ENCODE measurements at regions not wholly inside any gene's neighbourhood (a gene's known extent, or its start where the extent isn't known, plus 50 kb on each side); places are given as distances from the start of the nearest gene placed in this dataset.
"Not testable (repeated sequence)": the region's sequence is repeated elsewhere in the genome, so short reads cannot be mapped to it uniquely, and the experiment has no call there.

DNA sequence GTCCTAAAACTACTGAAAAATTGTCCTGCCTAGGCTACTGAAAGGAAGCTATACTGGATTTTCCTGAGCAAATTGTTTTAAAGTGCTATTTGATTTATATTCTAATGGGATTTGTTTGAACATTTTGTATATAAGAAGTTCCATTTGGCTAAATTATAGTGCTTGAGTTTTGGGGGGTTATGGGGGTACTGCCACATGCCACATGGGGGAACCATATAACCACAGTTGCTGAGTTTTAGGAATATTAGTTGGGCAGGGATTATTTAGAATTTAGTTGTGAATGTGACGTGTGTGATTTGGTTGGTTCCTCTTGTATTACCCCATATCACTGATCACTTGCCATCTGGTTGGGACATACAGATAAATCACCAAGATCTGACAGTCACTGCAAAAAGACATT is 224.5 kb upstream of the TAPT1 start:
- in situ Hi-C loops (cut with HindIII; ENCODE audit: low pct_unique_long_range_greater_than_20kb, low sequenced_read_pairs), result no loop called here
- no peak for DNase-seq (ENCODE audit: low read depth)

DNA sequence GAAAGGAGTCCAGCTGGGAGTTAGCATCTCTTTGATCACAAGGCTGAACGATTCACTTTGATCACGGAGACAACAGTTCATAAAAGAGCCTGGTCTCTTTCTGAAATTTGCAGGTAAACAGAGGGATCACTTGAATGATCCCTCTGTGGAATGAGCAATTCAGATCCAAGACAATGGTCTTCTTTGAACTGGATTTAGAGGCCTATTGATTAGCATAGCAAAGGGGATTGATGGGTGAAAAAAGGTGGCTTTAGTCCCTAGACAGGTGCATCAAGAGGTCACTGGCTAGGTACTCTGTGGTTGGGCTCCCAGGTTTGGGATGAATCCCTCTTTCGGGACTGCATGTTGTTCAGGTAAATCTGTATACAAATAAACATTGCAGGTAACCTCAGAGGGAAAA is 223.8 kb upstream of the TAPT1 start:
- DNase-seq (ENCODE audit: low read depth), result no peak
- in situ Hi-C loops (cut with HindIII; ENCODE audit: low pct_unique_long_range_greater_than_20kb, low sequenced_read_pairs), result no loop called here

DNA sequence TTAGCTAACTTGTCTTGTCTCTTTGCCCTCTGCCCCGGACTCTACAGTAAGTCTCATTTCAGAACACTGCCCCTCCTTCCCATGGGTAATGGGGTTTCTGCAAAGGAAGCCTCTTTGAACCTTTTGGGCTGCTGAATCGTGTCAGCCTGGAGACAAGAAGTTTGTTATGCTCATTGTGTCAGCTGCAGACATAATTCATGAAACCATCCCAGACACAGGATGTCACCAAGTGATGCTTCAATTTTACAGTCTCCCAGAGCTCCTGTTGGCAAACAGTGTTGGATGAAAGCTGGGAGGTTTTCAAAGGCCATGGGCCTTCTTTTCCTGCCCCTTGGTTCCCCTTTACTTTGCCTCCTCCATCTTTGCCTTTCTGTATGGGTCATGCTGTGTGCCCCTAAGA is 223.1 kb upstream of the TAPT1 start:
- DNase-seq (ENCODE audit: low read depth), result no peak
- in situ Hi-C loops (cut with HindIII; ENCODE audit: low pct_unique_long_range_greater_than_20kb, low sequenced_read_pairs), result no loop called here

DNA sequence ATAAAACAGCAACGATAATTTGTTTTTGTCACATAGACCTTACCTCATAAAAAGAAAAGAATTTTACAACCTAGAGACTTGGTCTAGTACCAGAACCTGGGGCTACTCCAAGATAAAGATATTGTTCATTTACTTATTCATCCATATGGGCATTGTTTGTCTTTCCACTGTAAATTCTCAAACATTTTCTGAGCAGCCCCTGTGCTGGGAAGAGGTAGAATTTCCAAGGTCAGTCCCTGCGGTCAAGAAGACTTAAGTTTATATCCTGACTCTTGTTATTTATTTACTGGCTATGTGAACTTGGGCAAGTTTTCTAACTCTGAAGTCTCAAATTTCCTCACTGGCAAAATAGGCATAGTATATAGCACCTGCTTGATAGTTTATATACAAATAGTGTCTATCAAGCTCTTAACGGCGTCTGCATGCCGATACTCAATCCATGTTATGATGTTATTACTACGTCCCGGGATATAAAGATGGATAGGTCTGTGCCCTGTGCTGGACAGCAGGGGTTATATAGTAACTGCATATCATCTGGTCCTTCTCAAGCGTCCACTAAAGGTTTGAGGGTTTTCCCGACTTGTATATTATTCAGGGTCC is 222.1 kb upstream of the TAPT1 start:
- in situ Hi-C loops (cut with HindIII; ENCODE audit: low pct_unique_long_range_greater_than_20kb, low sequenced_read_pairs), result no loop called here
- DNase-seq (ENCODE audit: low read depth), result no peak

DNA sequence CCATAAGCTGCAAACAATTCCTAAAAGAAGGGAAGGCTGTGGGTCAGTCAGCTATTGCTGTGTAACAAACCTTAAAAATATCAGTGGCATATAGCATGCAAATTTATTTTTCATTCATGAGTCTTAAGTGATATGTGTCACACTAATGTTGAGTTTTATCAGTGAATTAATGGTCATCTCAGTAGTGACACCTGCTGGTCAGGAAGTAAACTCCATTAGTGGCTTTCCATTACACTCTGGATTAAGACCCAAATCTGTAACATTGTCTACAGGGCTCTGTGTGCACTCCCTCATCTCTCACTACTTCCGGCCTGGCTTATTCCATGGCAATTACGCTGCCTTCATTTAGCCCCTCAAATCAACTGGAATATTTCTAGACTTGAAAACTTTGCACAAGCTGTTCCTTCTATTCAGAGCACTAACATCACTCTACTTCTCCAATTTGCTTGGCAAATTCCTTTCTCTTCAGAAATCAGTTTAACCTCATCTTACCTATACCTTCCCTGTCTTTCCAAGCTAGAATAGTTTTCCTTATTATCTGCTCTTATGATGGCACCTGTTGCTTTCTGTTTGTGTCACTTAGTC is 217.3 kb upstream of the TAPT1 start:
- DNase-seq (ENCODE audit: low read depth), result peak; percentile 6
- in situ Hi-C loops (cut with HindIII; ENCODE audit: low pct_unique_long_range_greater_than_20kb, low sequenced_read_pairs), result no loop called here

DNA sequence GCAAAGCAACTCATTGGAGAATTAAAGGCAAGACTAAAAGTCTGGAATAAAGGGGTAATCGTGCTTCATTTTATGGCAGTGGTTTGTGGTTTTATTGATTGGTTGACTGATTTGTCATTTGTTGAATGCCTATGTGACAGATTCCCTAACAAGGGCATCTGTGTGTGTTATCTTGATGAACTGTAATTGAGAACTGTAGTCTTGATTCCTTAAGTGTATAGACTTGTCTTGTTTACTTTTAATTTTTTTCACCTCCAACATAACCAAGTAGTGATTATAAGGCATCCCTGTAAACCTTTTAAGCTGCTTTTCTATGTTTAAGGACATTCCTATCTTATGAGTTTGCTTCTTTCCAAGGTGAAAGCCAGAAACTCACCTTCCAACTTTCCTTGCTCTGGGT is 216.0 kb upstream of the TAPT1 start:
- in situ Hi-C loops (cut with HindIII; ENCODE audit: low pct_unique_long_range_greater_than_20kb, low sequenced_read_pairs), result no loop called here
- no peak for DNase-seq (ENCODE audit: low read depth)

DNA sequence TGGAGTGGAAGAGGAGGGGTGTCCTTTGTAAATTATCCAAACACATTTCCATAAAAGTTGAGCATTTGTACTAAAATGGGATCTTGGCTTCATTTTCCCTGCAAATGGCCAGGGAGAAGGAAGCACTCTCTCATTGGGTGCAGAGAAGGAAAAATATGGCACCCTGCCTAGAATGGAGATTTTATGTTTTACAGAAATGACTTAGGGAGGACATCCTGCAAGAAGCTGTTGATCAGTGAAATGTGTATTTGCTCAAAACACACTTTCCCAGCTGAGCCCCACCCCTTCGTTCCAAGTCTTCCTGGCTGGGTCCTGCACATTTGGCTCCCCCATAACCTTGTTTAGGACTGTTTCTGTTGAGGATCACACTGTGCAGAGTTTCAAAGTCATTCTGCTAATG is 213.5 kb upstream of the TAPT1 start:
- in situ Hi-C loops (cut with HindIII; ENCODE audit: low pct_unique_long_range_greater_than_20kb, low sequenced_read_pairs), result no loop called here
- no peak for DNase-seq (ENCODE audit: low read depth)

DNA sequence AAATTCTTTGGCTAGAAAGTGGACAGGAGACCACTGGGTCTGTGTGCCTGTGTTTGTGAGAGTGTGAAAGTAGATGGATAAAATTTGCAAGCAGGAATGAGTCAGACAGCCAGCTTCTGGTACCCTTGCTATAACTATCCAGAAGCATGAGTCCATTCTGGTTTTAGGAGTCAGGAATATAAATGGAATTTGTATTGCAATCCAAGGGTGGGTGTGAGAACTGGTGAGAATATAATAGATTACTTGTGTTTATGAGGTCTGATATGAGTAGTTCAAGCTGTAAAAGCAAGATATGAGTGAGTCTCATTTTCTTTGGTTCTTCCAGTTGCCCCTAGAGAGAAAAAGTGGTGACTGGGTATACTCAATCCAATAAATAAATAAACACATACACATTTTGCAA is 212.7 kb upstream of the TAPT1 start:
- in situ Hi-C loops (cut with HindIII; ENCODE audit: low pct_unique_long_range_greater_than_20kb, low sequenced_read_pairs), result no loop called here

DNA sequence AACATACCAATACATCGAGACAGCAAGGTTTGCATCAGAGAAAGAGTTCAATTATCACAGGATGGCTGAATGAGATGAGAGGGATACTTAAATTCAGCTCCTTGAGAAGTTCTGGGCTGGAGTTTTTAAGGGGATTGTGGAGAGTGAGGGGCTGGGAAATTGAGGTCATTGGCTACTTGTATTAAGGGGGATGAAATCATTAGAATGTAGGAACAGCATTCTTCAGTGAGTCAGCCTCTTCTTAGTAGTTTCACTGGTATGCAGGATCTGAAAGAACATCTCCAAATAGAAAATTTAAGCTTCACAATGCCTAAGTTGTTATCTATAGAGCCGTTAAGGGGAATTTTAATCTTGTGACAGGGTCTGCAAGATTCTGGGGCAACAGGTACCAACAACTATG is 211.6 kb upstream of the TAPT1 start:
- DNase-seq (ENCODE audit: low read depth), result no peak
- in situ Hi-C loops (cut with HindIII; ENCODE audit: low pct_unique_long_range_greater_than_20kb, low sequenced_read_pairs), result no loop called here

More for the DNA sequence above, 212.7 kb upstream of the TAPT1 start:
- DNase-seq (ENCODE audit: low read depth), result no peak

DNA sequence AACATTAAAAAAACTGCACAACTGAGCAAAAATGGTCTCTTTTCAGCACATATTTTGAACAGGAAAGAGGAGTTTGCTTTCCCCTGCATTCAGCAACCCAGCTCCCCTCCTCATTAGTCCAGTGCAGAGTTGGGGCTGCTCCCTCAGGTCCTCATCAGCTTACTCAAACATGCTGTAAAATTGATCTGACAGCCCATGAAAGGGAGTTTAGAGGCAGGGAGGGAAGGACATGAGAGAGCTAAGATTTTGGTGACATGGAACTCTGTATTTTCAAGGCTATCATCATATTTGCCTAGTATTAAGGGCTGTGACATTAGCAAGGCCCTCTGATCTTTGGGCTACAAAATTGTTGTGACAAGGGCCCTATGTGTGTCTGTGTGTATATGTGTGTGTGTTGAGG is 205.6 kb upstream of the TAPT1 start:
- in situ Hi-C loops (cut with HindIII; ENCODE audit: low pct_unique_long_range_greater_than_20kb, low sequenced_read_pairs), result no loop called here
- no peak for DNase-seq (ENCODE audit: low read depth)

DNA sequence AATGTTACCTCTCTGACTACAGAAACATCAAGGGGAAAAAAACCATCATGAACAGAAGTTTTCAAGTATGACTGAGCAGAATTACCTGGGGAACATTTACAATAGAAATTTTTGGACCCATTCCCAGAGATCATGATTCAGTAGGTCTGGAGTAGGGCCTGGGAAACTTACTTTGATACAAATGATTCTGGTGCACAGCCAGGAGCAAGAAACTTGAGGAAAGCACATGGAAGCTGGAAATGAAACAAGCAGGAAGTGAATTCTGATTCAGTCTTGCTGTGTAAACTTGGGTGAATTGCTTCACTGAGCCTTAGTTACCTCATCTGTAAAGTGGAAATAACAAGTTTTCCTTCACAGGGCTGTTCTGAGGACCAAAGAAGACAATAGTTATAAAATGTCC is 192.5 kb upstream of the TAPT1 start:
- in situ Hi-C loops (cut with HindIII; ENCODE audit: low pct_unique_long_range_greater_than_20kb, low sequenced_read_pairs), result no loop called here
- DNase-seq (ENCODE audit: low read depth), result peak; percentile 5

DNA sequence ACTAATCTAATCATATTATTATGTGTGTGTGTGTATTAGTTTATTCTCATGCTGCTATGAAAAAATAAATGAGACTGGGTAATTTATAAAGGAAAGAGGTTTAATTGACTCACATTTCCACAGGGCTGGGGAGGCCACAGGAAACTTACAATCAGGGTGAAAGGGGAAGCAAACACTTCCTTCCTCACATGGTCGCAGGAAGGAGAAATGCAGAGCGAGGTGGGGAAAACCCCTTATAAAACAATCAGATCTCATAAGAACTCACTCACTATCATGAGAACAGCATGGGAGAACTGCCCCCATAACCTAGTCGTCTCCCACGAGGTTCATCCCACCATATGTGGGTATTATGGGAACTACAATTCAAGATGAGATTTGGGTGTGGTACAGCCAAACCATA is 190.9 kb upstream of the TAPT1 start:
- in situ Hi-C loops (cut with HindIII; ENCODE audit: low pct_unique_long_range_greater_than_20kb, low sequenced_read_pairs), result no loop called here

DNA sequence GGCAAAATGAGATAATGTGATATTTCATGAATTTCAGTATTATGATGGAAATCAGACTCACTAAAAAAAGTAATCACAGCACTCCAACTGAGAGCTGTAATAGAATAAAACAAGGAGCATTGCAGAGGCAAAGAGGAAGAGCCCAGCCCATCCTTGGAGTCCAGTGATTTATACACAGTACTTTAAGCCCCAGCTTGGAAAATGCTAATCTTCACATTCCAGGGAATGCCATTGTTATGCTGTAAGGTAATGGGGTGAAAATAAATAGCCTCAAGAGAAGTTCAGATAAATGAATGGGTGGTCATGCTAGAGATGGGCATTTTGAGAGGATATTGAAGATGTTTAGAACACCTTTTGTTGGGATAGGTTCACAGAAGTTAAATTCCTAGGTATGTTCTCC is 190.3 kb upstream of the TAPT1 start:
- DNase-seq (ENCODE audit: low read depth), result no peak
- in situ Hi-C loops (cut with HindIII; ENCODE audit: low pct_unique_long_range_greater_than_20kb, low sequenced_read_pairs), result no loop called here

More for the DNA sequence above, 190.9 kb upstream of the TAPT1 start:
- no peak for DNase-seq (ENCODE audit: low read depth)

DNA sequence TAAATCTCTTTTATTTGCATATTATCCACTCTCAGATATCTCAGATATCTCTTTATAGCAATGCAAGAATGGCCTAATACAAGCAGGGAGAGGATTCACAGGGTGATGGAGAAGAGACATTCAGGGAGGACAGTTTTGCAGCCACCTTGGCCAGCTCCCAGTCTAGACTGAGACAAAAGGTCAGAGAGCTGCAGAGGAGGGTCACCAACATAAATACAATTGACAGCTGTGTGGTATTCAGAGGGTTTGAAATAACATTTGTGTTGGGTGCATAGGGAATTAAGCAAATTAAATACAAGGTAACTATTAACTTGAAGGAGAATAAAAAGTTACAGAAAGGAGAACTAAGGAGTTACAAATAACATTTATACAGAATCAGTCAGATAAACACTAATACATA is 189.5 kb upstream of the TAPT1 start:
- in situ Hi-C loops (cut with HindIII; ENCODE audit: low pct_unique_long_range_greater_than_20kb, low sequenced_read_pairs), result no loop called here
- no peak for DNase-seq (ENCODE audit: low read depth)

DNA sequence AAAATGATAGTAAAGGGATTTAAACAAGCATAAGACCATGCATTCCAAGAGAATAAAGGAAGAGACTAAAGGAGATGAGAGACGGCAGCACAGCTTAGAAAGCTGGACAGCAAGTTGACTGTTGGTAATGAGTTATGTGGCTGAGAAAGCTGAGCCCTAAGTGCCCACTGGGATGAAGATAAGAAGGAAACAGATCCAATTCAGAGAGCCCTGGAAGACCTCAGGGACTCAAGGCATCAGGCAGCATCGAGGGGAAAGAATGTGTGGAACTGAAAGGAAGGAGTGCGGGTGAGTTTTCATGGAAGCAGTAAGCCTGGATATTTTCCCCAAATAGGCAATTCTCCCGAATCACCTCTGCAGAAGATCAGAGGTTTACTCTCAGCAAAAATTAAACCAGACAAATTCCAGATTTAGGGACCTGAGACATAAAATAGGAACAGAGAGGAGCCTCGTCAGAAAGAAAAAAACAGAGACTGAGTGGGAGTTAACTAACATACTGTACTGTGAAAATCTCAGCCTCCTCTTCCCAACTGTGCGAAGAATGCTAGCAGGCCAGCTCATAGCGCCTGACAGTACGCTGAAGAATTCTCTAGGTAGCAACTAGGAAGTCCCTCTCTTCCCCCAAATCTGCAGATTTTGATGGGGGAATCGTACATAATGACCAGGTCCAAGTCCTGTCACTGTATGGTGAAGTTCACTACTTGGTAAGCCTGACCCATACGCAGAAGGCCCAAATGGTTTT is 187.7 kb upstream of the TAPT1 start:
- in situ Hi-C loops (cut with HindIII; ENCODE audit: low pct_unique_long_range_greater_than_20kb, low sequenced_read_pairs), result no loop called here
- DNase-seq (ENCODE audit: low read depth), result no peak

DNA sequence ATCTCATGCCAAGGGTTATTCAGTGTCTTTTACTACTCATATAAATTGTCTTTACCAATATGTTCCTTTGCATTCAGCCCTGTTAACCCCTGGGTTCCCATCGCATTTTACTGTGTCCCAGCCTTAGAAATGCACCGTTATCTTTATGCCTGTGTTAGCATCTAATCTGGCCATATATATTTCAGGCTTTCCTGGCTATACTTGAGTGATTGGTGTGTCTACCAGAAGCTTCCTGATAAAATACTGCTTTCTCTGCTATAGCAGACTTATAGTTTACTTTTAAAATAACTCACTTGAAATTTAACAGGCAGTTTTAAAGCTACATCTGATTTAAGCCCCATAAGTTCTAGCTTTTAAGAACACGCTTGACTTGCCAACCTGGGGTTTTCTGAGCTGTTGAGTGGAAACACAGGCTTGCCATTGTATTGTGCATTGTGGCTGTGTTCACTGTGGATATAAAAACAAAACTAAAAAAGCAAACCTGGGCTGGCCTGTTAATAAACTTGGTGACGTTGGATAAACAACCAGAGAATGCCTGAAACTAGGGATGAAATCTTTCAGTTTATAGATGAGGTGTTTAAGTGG is 185.3 kb upstream of the TAPT1 start:
- in situ Hi-C loops (cut with HindIII; ENCODE audit: low pct_unique_long_range_greater_than_20kb, low sequenced_read_pairs), result no loop called here
- DNase-seq (ENCODE audit: low read depth), result no peak

DNA sequence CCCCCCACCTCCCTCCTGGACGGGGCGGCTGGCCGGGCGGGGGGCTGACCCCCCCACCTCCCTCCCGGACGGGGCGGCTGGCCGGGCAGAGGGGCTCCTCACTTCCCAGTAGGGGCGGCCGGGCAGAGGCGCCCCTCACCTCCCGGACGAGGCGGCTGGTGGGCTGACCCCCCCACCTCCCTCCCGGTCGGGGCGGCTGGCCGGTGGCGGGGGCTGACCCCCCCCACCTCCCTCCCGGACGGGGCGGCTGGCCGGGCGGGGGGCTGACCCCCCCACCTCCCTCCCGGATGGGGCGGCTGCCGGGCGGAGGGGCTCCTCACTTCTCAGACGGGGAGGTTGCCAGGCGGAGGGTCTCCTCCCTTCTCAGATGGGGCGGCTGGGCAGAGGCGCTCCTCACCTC is 166.9 kb upstream of the TAPT1 start:
- in situ Hi-C loops (cut with HindIII; ENCODE audit: low pct_unique_long_range_greater_than_20kb, low sequenced_read_pairs); DNase-seq (ENCODE audit: low read depth): not testable (repeated sequence)

DNA sequence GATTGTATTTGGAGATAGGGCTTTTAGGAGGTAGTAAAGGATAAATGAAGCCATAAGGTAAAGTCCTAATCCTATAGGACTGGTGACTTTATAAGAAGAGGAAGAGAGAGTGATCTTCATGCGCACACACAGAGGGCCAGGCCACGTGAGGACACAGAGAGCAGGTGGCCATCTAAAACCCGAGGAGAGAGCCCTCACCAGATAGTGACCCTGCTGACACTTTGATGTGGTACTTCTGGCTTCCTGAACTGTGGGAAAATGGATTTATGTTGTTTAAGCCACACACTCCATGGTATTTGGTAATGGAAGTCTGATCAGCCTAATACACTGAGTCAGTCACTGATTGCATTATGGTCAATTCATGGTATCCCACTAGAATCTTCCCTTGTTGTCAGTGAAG is 164.9 kb upstream of the TAPT1 start:
- in situ Hi-C loops (cut with HindIII; ENCODE audit: low pct_unique_long_range_greater_than_20kb, low sequenced_read_pairs), result no loop called here
- no peak for DNase-seq (ENCODE audit: low read depth)

DNA sequence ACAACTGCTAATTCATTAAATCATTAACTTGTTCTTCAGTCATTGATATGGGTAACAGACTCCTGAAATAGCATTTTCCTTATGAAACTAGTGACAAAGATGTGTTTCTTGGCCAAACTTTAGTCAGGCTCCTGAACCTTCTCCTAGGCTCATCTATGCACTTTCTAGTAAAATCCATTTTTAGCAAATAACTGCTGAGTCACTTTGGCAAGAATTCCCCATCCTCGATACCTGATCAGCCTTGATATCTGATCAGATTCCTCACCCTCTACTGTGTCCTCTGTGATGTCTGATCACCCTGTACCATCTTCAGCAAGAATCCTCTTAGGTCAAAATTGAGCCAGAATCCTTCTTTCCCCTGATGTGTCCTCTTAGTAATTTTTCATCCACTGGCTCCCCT is 161.2 kb upstream of the TAPT1 start:
- in situ Hi-C loops (cut with HindIII; ENCODE audit: low pct_unique_long_range_greater_than_20kb, low sequenced_read_pairs), result no loop called here

More for the DNA sequence above, 161.2 kb upstream of the TAPT1 start:
- no peak for DNase-seq (ENCODE audit: low read depth)

Measured in Caki2 (cell line).